ENCODE measurements at regions not wholly inside any gene's neighbourhood (a gene's known extent, or its start where the extent isn't known, plus 50 kb on each side); places are given as distances from the start of the nearest gene placed in this dataset.
"Not testable (repeated sequence)": the region's sequence is repeated elsewhere in the genome, so short reads cannot be mapped to it uniquely, and the experiment has no call there.

GRCh38 chr2:147351784-147352183 is 493.0 kb upstream of the ACVR2A start:
- no peak for DNase-seq

DNA sequence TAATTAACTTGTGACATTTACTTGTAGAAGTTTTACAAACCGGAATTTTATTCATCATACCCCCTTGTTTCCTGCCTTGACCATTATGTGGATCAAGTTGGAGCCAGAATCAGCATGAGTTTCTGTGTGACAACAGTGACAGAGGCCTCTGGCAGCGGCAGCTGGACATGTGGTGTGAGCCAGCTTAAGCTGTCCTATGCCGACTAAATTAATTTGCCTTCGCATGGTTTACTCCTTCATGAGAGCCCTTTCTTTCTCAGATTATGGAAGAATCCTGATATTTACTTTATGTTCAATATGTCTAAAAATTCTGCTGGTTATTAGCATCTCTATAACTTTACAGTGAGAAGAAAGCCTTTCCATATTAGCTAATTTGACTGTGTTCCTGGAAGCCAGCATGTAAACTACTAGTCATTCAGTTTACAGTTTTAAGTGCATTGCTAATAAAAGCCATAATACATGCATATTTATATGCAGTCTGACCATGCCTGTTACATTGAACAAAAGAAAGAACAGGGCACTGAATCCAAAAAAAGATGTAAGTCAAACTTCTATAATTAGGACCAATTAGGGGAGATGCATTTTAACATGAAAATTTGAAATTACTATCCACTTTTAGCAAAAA is 495.8 kb upstream of the ACVR2A start:
- DNase-seq, result no peak

DNA sequence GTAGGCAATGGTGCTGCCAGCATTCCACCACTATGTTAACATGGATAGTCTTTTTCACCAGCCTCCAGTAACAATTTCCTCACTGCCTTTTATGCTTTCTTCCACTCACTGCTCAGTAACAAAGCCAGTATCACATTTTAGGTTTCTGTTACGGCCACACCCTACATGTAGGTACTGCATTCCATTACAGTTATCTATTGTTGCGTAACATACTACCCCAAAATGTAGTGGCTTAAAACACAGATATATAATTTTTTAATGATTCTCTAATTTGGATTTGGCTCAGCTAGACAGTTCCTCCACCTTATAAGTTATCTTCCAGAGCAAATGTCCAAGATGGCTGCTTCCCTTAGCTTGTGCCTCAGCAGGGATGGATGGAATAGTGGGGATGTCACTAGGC is 498.7 kb upstream of the ACVR2A start:
- no peak for DNase-seq

DNA sequence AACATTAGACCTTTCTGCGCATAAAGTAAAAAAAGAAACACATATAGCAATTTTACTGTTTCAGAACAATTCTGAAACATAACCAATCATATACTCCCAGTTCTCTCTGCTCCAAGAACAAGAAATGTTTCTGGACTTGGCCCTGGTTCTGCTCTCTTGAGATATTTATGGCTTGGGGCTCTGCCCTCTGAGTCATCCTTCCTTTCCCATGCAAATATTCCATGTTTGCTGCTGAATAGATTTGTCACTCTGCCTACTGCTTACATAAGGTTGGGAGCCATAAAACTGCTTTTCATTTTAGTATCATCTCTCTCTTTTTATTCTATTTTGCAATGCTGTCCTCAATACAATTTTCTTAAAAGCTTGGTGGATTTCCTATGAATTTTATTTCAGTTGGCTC is 499.6 kb upstream of the ACVR2A start:
- no peak for DNase-seq

GRCh38 chr2:147342329-147342728 is 502.5 kb upstream of the ACVR2A start:
- DNase-seq, result no peak

- DNase-seq, result peak; percentile 45 to 52
Observed at GRCh38 chr2:147331790-147332419, 512.9 kb upstream of the ACVR2A start.

- no peak for DNase-seq
Observed at GRCh38 chr2:147330925-147331324, 513.9 kb upstream of the ACVR2A start.

DNA sequence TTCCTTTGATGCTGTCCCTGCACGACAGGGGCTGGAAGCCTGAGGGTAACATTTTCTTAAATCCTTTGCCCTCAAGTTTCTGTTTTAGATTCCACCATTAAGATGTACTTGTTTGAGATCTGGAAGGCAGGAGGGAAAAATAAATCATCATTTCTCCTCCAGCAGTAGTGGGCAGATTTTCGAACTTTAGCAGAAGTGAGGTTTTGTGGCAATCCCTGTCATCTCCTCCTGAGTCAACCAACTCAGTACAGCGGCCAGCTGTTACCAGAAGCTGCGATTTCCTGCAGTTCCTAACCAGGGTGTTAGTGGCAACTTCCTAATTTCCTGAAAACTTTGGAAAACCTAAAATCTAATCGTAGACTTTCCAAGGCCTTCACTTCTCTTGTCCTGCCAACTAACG is 517.2 kb upstream of the ACVR2A start:
- peak in 1 of 2 experiments; percentile 18 for DNase-seq

DNA sequence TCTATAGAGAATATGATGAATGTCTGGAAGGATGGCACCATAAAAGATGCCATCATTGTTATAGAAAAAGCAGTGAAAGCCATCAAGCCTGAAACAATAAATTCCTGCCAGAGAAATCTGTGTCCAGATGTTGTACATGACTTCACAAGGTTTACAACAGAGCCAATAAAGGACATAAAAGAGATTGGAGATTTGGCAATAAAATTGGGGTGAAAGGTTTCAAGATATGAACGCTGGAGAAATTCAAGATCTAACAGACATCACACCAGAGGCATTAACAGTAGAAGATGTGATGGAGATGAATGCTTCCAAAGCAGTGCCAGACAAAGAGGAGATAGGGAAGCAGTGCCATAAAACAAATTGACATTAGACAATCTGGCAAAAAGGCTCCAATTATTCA is 518.8 kb upstream of the ACVR2A start:
- no peak for DNase-seq

- DNase-seq, result no peak
Observed at GRCh38 chr2:147320146-147320545, 524.7 kb upstream of the ACVR2A start.

DNA sequence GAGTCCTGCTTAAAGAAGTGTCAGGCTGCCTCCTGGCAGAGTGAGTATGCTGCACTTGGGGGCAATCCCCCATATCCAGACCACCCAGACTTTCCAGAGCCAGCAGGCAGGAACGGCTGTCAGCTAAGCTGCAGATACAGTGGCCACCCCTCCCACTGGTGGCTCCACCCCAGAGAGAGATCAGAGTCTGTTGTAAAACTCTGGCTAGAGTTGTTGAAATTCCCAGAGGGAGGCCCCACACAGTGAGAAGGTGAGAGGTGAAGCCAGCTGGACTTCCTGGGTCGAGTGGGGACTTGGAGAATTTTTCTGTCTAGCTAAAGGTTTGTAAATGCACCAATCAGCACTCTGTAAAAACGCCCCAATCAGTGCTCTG is 533.8 kb upstream of the ACVR2A start:
- DNase-seq, result no peak

- DNase-seq, result no peak
Observed at GRCh38 chr2:147310335-147311057, 534.3 kb upstream of the ACVR2A start.

DNA sequence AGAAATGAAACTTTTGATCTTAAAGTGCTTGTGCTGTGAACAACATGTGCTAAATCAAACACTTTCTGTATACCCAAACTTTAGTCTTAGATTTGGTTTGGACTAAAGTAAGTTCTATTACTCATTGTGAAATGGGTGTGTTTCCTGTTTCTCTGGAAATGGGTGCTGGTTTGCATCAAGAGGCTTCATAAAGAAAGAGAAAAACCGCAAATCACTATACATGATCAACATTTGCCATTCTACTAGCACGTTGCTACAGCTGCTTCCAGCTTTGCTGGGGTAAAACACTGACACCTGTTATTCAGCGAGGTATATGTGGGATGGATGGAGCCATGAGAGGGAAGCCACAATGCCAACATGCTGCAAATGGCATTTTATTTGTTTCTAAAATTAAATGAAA is 547.0 kb upstream of the ACVR2A start:
- DNase-seq, result peak in 1 of 2 experiments; percentile 20

DNA sequence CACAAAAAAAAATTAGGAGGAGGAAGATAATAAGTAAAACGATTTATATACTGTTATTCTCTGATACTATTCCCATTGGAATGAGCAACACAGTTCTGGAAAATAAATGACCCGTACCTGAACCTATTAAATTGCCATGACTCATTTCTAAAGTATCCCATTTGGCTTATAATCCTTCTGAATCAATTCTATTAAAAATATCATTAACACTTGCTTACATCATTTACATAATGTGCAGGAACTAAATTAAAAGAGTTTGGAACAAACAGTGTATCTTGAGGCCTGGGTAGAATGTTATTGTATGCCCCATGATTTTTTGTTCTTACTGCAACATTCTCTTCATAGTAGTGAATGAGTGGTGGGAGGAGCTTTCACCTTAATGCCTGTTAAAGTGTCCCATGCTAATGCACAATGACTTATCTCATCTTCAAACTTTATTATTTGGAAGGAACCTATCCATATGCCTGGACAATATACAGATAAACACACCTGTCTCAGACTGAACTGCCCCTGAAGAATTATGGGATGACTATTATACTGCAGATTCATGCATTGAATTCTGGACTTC is 549.9 kb upstream of the ACVR2A start:
- DNase-seq, result no peak

- DNase-seq, result no peak
Observed at GRCh38 chr2:147293991-147294824, 550.6 kb upstream of the ACVR2A start.

DNA sequence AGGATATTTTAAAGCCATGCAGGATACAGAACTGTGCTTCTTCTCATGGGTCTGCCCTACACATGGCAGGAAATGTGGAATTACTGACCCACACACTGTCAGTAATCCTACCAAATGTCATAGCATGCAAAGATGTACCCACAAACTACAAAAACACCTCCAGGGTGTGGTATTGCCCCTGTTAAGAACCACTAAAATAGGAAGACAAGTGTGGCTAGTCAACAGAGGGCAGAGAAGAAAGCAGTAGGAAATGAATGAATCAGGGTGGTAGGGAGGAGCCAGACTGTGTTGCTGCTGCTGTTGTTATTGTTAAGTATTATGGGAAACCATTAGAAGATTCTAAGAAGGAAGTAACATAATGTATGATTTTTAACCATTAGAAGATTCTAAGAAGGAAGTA is 556.7 kb upstream of the ACVR2A start:
- peak; percentile 16 for DNase-seq

GRCh38 chr2:147275943-147276342 is 568.9 kb upstream of the ACVR2A start:
- no peak for DNase-seq

DNA sequence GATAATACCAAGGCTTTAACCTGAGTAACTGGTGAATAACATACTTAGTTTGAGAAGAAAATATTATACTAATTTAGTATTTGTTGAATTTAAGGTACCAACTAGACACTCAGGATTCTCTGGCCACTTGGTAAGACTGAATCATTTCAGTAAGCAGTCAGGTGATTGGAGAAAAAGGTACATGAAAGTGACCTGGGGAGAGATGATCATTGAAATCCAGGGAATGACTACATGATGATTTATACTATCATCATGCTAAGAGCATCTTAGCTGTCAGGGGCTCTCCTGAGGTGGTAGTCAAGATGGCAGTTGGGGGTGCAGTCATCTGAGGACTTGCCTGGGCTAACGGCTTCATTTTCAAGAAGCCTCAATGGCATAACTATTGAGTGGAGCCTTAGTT is 571.2 kb upstream of the ACVR2A start:
- no peak for DNase-seq

GRCh38 chr2:147273106-147273505 is 571.7 kb upstream of the ACVR2A start:
- DNase-seq, result no peak

DNA sequence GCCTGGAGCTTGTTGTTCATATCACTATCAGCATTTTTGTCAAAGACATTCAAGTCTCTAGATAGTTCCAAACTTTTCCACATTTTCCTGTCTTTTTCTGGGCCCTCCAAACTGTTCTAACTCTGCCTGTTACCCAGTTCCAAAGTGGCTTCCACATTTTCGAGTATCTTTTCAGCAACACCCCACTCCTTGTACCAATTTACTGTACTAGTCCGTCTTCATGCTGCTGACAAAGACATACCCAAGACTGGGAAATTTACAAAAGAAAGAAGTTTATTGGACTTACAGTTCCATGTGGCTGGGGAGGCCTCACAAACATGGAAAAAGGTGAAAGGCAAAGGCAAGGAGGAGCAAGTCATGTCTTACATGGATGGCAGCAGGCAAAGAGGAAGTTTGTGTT is 575.2 kb upstream of the ACVR2A start:
- not testable (repeated sequence) for DNase-seq

GRCh38 chr2:147260241-147260640 is 584.6 kb upstream of the ACVR2A start:
- DNase-seq, result no peak

- no peak for DNase-seq
Observed at GRCh38 chr2:147255812-147256211, 589.0 kb upstream of the ACVR2A start.
